ELR (cell line): ENCODE measurements at regions not wholly inside any gene's neighbourhood (a gene's known extent, or its start where the extent isn't known, plus 50 kb on each side); places are given as distances from the start of the nearest gene placed in this dataset.
A peak's percentile ranks its signal among the peaks of the same experiment; 100 is the strongest.

ENCODE experiments used
- DNase-seq: peaks from one replicate; pipeline ENCODE4 v3.0.0-alpha.2; 2015; ENCODE audit warnings: low read depth

DNA sequence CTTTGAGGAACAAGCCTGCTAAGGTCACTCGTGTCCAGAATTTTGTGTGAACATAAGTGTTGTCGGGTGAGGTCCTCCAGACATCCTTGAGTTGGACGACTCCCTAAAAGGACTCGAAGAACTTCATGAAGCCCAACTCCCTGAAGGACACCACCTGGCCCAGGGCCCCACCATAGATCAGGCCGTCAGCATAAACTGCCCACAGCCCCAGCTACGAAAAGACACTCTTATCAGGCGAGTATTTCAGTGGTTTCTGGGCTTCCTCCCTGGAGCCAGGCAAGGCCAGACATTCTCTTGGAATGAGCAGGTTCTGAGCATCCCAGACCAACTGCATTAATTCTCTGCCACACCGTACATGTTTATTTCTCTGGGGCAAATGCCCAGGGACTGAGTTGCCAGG lies 170.1 kb downstream of the IGLL1 start:
- no peak for DNase-seq

DNA sequence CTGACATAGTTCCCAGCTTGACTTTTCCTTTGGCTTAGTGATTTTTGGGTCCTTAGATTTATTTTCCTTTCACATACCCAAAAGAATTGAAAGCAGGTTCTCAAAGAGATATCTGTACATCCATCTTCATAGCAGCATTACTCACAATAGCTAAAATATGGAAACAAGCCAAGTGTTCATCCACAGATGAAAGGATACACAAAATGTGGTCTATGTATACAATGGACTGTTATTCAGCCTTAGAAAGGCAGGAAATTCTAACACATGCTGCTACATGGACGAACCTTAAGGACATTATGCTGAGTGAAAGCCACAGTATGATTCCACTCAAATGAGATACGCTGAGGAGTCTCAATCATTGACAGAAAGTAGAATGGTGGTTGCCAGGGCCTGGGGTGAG lies 171.8 kb downstream of the IGLL1 start:
- no peak for DNase-seq

DNA sequence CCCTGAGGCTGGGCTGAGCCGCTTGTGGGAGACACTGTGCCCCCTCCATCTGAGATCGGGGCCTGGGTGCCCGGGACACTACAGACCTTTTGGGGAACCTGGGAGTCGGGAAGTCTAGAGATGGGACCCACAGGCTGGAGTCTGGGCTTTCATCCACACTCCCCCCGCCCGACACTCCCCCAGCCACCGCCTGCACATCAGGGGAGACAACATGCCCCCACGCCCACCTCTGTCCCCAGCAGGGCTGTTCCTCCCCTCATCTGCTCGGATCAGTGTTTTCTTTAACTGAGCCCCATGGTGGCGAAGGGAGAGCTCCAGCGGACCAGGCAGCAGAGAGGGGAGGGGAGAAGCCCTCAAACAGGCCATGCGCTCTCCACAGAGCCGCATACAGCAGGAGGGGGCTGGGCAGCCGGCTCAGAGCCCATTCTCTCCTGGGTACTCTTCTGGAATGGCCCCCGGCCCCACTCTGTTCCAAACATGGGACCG lies 174.7 kb downstream of the IGLL1 start:
- DNase-seq: no peak

DNA sequence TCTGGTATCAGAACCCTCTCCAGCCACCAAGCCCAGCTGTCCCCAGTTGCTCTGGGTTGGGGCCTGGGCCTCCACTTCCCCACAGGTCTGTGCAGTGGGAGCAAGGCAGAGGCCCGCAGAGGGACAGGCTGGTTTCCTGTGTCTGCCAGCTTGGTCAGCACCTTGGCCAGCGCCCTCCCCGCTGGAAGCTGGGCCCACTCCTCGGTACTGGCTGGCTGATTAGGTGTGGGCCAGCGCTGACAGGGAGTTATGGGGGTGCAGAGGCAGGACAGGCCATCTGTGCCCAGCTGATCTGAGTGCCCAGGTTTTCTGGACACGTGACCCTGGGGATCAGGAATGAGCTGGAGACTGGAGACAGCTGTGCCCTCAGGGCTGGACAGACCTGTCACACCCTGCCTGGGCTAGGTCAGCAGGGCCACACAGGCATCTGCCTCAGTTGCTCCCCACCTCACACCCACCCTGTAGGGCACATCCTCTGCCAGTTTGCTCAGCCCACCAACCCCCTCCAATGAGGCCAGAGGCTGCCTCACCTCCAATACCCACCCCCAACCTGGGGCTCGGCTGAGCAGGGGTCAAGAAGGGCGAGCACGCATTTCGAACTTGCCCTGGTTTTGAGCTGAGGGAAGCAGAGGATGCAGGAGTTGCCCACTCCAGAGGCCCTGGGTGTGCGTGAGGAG lies 175.3 kb downstream of the IGLL1 start:
- peak; percentile 33 for DNase-seq

DNA sequence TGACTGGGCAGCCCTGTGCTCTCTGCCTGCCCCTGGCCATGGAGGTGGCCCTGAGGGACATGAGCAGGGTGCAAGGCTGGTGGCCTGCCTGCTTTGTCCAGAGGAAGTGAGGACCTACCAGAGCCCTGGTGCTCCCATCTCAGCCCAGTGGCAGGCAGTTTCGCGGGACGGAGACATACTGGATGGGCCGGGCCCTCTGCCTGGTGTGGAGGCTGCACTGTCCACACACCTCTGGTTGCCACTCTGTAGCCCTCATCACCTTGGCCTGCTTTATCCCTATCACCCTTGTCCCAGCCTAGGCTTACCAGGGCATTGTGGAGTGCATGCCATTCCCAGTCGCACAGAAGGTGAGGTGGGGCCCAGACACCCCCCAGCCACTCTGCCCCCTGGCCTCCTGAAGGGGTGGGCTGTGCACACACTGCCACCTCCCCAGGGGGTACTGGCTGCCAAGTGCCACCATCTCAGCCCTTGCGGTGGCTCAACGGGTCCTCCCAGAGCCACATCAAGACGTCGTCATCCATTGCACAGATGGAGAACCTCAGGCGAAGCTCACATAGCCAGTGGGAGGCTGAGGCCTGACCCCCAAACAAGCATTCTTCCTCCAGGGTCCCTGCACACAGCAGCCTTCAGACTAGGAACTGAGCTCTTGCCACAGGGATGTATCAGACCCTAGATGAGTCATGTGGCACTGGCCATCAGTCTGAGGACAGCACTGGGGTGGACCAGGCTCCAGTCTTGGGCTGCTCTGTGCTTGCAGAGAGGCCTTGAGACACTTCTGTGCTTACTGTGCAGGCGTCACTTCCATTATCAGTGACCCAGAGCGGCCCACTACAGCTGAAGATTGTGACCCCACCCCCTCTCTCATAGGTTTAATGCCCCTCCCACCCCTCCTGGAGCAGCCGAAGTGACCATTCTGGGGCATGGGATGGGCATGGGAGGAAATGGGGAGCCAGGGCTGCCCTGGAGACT lies 176.1 kb downstream of the IGLL1 start:
- peak; percentile 19 for DNase-seq

DNA sequence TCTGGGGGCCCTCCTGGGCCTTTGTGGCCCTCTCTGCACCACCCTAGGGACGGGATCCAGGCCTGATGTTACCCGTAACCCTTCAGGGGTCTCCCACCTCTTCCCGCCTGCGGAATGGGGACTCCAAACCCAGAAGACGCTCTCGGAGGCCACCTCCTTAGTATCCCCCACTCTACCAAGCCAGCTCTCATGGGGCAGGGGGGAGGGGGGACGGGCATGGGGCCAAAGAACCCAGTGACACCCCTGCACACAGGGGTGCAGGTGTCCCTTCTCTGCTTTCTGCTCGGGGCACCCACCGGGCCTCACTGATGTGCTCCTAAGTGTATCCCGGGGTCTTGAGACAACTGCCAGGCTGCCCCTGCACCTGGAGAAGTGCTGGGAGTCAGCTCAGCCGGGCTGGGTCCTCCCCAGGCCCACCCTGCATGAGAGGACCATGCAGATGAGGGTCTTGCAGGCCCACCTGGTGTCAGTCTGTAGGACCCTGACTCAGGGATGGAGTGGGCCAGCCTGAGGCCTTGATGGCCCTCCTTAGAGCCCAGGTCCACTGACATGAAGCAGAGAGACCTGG lies 176.9 kb downstream of the IGLL1 start:
- no peak for DNase-seq

DNA sequence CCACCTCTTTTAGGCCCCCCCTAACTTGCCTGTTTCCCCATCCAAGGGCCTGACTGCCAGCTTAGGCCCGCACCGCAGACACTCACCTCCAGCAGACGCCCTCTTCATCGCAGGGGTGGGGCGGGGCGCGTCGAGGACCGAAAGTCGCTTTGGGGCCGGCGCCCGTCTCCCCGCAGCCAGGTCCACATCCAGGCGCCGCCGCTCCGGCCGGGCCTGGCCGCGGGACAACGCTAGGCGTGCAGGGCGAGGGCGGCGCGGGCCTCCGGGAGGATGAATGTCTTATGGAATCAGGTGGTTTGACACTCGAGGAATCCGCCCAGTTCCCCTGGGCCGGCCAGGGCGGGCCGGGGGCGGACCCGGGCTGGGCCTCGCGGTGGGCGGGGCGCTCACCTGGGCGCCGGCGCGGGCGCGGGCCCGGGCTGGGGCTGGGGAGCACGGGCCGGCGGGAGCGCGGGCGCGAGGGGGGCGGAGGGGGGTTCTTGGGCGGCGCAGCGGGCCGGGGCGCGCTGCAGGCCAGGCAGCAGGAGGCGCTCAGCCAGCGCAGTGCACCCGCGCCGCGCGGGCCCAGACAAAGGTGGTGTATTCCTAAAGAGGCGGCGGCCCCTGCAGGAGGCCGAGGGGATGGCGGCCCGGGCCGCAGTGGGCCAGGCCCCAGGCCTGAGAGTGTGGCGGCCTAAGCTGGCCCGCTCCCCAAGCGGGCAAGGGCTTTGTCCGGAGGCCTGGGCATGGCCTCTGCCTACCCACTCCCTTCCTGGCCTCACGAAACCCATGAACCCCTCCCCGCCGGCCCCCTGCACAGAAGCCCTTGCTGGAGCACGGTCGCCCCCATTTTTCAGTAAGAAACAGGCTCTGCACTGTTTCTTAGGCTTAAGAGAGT lies 177.6 kb downstream of the IGLL1 start:
- peak; percentile 45 for DNase-seq

DNA sequence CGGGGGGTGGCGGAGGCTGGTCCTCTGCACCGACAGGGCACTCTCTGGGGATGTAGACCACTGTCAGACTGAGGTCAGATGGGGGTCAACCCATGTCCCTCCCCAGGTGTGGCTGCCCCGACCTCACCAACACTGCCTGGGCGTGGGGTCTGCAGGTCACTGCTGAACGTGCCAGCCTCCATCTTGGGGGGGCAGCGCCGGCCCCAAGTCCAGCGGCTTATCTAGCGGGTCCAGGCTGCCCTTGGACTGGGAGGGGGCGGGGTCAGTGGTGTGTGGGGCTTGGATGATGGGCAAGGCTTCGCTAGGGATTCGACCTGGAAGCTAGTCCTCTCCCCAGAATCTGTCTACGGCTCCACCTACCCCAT lies 178.2 kb downstream of the IGLL1 start:
- DNase-seq: no peak

DNA sequence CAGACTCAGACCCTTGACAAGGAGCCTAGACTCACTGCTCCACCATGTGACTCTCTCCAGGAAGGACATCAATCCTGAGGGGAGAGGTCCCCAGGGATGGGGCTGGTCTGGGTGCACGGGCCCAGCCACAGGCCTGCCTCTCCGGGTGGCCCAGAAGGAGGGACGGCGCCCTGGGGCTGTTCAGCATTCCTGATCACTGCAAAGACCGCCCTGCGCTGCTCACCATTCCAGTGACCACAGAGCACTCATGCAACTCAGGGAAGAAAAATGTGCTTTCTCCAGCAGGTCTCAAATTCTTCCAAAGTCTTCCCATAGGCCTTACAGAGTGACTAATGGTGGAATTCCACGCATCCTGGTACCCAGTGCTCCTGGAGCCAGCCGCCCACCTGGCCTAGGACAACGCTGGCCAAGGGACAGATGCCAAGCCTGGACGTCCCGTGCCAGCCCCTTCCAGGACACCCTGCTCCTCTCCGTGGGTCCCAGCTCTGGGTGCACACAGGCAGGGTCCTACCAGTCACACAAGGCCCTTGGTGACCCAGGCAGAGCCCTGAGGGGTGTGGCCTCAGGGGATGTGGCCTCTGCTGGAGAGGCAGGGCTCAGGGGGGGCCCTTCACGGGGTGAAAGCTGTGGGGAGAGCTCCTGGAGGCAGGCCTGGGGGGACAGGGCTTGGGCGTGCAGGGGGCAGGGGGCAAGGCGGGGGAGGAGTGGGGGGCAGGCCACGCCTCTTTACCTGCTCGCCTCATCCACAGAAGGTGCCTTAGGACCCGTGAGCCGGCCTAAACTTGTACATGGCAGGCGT lies 178.8 kb downstream of the IGLL1 start:
- DNase-seq: peak; percentile 90

DNA sequence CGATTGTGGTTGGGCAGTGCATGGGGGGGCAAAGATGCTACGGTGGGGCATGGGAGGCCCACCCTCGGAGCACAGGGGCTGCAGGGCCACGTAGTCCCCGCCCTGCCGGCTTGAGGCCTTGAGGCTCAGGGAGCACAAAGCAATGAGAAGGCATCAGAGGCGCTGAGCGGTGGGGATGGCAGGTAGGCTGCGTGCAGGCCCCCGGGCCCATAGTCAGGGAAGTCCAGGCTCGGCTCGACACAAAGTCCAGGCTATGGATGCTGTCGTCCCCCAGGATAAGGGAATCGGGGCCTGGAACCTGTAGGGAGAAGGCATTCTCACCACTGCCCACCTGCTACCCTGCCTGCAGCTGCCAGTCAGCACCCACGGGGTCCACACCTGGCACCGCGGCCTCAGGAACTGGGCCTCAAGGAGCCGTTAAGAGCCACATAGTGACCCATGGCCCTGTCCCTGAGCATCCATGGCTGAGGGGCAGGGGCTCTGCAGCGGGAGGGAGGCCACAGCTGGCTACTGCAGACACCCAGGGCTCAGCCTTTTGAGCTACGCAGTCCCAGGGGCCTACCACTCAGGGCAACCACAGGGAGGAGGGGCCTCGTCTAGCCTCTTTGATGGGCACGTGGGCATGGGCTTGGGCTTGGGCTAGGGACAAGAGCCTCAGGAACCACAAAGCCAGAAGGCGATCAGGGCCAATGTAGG lies 179.7 kb downstream of the IGLL1 start:
- DNase-seq: no peak

DNA sequence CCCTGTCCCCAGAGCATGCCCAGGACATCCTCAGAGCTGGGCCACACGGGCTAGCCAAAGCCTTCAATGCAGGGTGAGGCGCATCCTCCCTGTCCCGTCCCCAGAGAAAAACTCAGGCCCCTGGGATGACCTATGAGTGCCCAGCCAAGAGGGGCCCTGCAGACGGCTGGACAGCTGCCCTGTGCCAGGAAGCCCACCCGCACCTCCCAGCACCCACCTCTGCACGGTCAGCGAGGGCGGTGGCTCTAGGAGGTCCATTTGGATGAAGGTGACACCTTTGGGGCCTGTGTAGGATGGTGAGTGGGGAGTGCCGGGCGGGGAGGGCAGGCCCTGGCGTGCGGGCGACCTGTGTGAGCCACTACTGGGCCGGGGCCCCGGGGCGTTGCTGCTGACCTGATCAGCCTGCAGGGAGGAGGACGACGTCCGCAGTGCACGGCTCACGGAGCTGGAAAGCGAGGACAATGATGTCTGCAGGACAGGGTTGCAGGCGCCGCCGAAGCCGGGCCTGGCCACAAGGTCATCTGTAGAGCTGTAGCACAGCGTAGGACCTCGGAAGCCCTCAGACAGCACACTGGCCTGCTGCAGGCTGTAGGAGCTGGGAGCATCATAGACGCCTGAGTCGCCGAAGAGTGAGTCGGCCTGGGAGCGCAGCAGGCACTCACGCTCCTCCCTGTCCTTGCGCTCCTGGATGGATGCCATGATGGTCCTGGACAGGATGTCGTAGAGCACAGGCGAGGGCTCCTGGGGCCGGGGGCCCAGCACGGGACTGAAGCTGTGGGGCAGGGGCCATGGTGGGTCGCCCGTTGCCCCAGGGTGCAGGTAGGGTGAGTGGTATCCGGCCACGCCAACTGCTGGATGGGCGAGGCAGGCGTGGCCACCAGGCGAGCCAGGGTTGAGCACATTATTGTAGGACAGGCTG lies 180.5 kb downstream of the IGLL1 start:
- no peak for DNase-seq

DNA sequence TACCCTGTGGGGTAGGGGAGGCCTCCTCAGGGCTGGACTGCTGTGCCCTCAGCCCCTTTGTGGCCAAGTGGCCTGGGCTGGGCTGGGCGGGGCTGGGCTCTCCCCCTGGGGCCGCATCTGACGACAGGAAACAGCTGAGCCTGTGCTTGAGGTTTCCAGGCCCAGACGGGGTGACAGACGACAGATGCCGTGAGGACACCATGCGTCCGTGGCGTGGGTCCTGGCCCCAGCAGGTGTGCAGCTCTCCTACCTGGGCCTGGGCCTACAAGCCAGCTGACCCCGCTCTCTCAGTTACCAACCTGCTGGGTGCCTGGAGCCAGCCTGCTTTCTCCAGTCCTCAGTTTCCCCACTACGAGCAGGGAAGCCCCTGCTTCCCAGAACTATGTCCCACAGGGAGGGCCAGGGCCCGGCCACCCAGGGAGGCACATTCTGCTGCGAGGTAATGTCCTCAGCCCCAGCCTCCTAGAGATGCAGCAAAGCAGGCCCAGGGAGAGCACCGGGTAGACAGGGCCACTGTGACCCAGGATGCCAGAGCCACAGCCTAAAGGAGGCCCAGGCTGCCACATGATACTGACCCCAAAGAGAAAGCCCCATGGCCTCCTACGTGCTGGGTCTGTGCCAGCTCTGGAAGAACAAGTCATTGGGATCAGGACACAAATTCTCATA lies 181.3 kb downstream of the IGLL1 start:
- no peak for DNase-seq

DNA sequence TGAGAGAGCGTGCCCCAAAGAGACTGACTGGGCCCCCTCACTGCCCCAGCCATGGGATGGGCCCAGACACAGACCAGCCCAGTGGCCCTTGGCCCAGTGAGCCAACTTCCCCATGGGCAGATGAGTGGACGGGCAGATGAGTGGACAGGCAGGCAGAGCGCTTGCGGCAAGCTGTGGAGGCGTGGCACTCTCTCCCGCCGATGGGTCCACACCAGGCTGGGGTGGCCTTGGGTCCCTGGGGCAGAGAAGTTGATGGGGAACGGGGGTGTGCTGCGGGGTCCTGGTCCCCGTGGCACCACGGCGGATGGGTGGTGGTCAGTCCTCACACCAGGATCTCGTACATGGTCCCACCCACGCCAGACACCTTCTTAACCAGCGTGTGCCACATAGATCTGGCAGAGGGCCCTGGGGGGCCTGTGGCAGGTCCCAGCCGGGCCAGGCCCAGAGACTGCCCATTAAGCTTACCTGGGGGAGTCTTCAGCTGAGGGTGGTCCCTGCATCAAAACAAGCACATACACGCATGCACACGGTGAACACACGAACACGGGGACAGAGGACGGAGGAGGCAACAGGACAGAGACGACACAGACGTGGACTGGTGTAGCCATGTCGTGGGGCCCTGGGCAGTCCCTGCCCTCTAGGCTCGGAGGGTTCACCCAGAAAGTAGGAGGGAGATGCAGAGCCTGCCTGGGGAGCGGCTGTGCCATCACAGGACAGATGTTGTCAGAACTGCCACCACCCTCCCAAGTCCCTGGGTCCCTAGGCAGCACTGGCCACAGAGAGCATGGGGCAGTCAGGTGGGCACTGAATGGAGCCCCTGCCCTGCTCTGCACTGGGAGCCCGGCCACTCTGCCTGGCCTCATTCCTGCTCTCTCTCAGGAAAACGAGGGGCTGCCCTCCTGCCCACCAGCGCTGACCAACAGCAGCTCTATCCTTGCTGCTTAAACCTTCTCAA lies 182.2 kb downstream of the IGLL1 start:
- no peak for DNase-seq

DNA sequence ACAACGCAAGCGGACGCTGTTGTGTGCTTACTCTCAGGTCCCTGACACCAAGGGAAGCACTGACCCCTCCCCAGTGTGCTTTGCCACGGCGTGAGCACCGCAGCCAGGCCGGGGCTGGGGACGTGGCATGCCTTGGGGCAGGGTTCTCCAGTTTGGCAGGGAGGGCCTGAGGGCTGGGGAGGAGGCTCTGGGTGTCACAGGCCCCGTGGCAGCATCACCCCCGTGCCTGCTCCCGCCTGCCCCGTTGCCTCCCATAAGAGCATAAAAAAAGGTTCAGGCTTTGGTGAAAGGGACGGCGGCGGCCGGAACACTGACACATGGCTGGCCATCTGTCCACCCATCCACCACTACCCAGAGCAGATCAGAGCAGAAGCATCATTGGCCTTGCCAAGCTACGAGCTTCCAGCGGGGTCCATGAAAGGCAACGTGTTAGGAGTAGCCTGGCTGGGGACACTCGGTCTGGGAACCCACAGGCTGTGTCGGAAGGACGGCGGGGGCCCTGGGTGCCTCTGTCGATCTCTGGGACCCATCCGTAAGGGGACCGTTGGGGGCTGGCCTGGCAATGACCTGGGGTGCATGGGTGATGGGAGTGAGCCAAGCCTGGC lies 183.0 kb downstream of the IGLL1 start:
- no peak for DNase-seq

DNA sequence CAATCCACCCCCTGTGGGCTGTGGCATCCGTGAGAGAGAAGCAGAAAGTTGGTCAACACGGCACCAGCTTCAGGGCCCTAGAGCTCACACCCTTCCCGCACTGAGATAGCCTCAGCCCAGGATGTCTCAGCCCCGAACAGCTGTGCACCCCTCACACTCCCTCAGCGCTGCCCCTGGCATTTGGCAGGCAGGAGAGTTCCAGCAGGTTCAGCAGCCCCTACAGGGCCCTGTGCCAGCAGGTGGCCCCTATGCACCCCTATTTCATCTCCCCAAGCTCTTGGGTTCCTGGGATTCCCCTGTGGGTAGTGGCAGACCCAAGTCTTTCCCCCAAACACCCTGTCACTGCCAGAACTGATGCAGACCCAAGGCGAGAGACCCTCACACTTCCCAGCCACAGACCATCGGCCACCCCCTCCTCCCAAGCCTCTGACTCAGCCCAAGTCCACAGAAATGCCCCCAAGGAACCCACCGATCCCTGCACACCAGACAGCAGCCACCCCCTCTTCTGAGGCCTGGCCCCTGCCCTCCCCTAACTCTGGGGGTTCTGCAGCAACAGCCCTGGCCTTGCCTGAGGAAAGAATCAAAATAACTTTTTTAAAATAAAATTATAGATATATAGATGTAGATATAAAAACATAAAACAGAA lies 183.6 kb downstream of the IGLL1 start:
- no peak for DNase-seq

DNA sequence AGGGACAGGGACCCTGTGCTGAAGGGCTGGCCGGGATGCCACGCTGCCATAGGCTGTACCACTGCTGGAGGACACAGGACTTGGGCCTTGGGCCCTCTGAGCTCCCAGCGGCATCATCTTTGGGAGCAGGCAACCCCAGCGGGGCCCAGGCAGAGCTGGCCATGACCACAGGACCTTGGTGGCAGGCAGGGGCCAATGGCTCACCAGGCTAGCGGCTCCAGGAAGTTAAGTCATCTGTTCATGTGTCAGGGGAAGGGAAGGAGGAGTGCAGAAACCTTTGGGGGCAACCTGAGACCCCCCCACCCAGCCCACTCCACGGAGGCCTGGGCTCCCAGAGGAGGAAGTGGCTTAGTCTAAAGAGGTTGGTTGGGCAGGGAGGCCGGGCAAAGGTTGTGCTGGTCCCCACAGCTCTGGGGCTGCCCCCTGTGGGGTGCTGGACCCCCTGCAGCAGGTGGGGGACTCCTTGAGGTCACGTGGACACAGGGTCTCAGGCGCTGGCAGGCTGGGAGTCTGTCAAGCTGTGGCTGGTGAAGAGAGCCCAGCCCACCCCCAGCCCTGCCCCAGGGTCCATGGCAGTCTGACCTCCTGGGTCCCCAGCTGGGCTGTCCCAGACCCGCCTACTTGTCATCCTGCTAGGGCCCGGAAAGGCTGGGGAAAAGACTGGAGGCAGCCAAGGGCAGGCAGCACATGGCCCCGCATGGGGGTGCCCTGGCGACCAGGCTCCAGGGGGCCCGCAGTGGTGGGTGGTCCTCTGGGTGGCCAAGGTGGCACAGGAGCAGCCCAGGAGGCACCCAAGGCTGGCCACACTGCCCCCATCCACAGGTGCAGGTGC lies 184.3 kb downstream of the IGLL1 start:
- DNase-seq: no peak
